CD4-positive, alpha-beta T cell (primary cell): ENCODE measurements at regions not wholly inside any gene's neighbourhood (a gene's known extent, or its start where the extent isn't known, plus 50 kb on each side); places are given as distances from the start of the nearest gene placed in this dataset.

Experiments used
- ATAC-seq: fragments of 200-7000 bp; cut with Tn5 transposase; one replicate; pipeline ENCODE4 v1.10.0; 2022; ENCODE audit warnings: mild to moderate bottlenecking; ENCODE audit not compliant: poor library complexity
- CTCF ChIA-PET: fragments of 350-600 bp; sonication (Branson Sonifier 250); formaldehyde crosslinking; loops from one replicate; lab custom pipeline; 2021; ENCODE audit warnings: antibody characterized with exemption, inconsistent platforms; lab: Charles Lee
- POLR2A ChIA-PET: fragments of 350-600 bp; sonication (Branson Sonifier 250); formaldehyde crosslinking; loops from one replicate; lab custom pipeline; 2021; ENCODE audit warnings: antibody characterized with exemption, inconsistent platforms; lab: Charles Lee
- DNase-seq, 14 experiments: peaks; one replicate each; pipeline ENCODE4 v3.0.0-alpha.2; 2013 to 2020; ENCODE audit warnings: mixed read lengths in 2 of 14
- H3K27ac ChIP-seq, 2 donors: one replicate each; pipeline versions ENCODE4 v1.5.1 to v1.7.0; 2013; ENCODE audit warnings: low read length in 2 of 2, low read depth in 1 of 2, mild to moderate bottlenecking in 1 of 2
- H3K27me3 ChIP-seq, 2 experiments: 1 replicate in 1 of 2; 2 replicates in 1 of 2; pipeline versions ENCODE4 v1.6.1 to v1.7.0; 2013; ENCODE audit warnings: low read length in 2 of 2, control low read depth in 1 of 2, mild to moderate bottlenecking in 1 of 2, moderate library complexity in 1 of 2; ENCODE audit not compliant: insufficient read depth in 2 of 2, control insufficient read depth in 1 of 2
- H3K36me3 ChIP-seq: one replicate; pipeline ENCODE4 v1.6.1; 2013; ENCODE audit warnings: low read length, control low read depth; ENCODE audit not compliant: insufficient read depth
- H3K4me1 ChIP-seq: one replicate; pipeline ENCODE4 v1.6.1; 2013; ENCODE audit warnings: low read length, control low read depth; ENCODE audit not compliant: insufficient read depth
- H3K4me3 ChIP-seq: one replicate; pipeline ENCODE4 v1.5.1; 2013; ENCODE audit warnings: mild to moderate bottlenecking, low read length, moderate library complexity
- H3K9me3 ChIP-seq, 2 experiments: 1 replicate in 1 of 2; 2 replicates in 1 of 2; pipeline versions ENCODE4 v1.6.1 to v1.7.0; 2013; ENCODE audit warnings: low read length in 2 of 2, mild to moderate bottlenecking in 2 of 2, control low read depth in 1 of 2, moderate library complexity in 1 of 2; ENCODE audit not compliant: control insufficient read depth in 1 of 2, insufficient read depth in 1 of 2
- H3K27ac Mint-ChIP-seq: one replicate; pipeline ENCODE4 v1.8.0; 2020; ENCODE audit warnings: mixed read lengths
- H3K27me3 Mint-ChIP-seq: one replicate; pipeline ENCODE4 v1.8.0; 2021; ENCODE audit warnings: mixed read lengths
- H3K36me3 Mint-ChIP-seq: one replicate; pipeline ENCODE4 v1.8.0; 2021; ENCODE audit warnings: low read depth, mixed read lengths
- H3K4me1 Mint-ChIP-seq: one replicate; pipeline ENCODE4 v1.8.0; 2021; ENCODE audit warnings: low read depth, mixed read lengths
- H3K4me3 Mint-ChIP-seq: one replicate; pipeline ENCODE4 v1.8.0; 2020; ENCODE audit warnings: mild to moderate bottlenecking, mixed read lengths
- H3K9me3 Mint-ChIP-seq: one replicate; pipeline ENCODE4 v1.8.0; 2020; ENCODE audit warnings: mixed read lengths
- CTCF ChIP-seq: fragments of 200-600 bp; IDR thresholded peaks from one replicate; pipeline ENCODE4 v1.8.0; 2022; ENCODE audit warnings: antibody characterized with exemption, mild to moderate bottlenecking
- intact Hi-C, 2 experiments: fragments of 100-400 bp; cut with DNase I in 1 of 2; cut with micrococcal nuclease in 1 of 2; formaldehyde crosslinking; loops; one replicate each; pipeline versions ENCODE4 v1.15.1 to v1.9.0; 2023 to 2025; cut with DNase I, micrococcal nuclease

- Histone ChIP-seq H3K9me3 (peaks cover 0 to 16% of the 10 kb centered on the region in 2 experiments), H3K4me1 (no peaks in the 10 kb centered on the region), H3K27ac (no peak overlapping the region), H3K4me3 (no peak overlapping the region), H3K36me3 (no peaks in the 10 kb centered on the region), H3K27me3 (no peaks in the 10 kb centered on the region)
- ATAC-seq (no peak), DNase-seq (peak in 1 of 14 experiments; percentile 6)
- CTCF ChIA-PET, result no interaction called here
- Mint-ChIP-seq H3K27ac (no peak overlapping the region), H3K4me3 (no peak overlapping the region), H3K9me3 (peaks cover 6% of the 10 kb centered on the region), H3K27me3 (no peaks in the 10 kb centered on the region), H3K36me3 (no peaks in the 10 kb centered on the region), H3K4me1 (no peaks in the 10 kb centered on the region)
- intact Hi-C loops, result no loop called here
- POLR2A ChIA-PET, result no interaction called here
- no peak for TF ChIP-seq CTCF
These were observed 488.5 kb downstream of the CYLC2 start for GRCh38 chr9:103483471-103484096.

GRCh38 chr9:103485138-103485537, 490.0 kb downstream of the CYLC2 start:
- Mint-ChIP-seq H3K4me1 (no peaks in the 10 kb centered on the region), H3K4me3 (no peak overlapping the region), H3K9me3 (peaks cover 6% of the 10 kb centered on the region), H3K27ac (no peak overlapping the region), H3K36me3 (no peaks in the 10 kb centered on the region), H3K27me3 (no peaks in the 10 kb centered on the region)
- DNase-seq (no peak), ATAC-seq (no peak)
- H3K27me3 ChIP-seq, result no peaks in the 10 kb centered on the region
- peaks cover 0 to 16% of the 10 kb centered on the region in 2 experiments for H3K9me3 ChIP-seq
- POLR2A ChIA-PET, result no interaction called here
- no peak overlapping the region for H3K27ac ChIP-seq
- CTCF ChIA-PET, result no interaction called here
- intact Hi-C loops, result no loop called here
- TF ChIP-seq CTCF, result no peak
- H3K4me3 ChIP-seq, result no peak overlapping the region
- H3K4me1 ChIP-seq, result no peaks in the 10 kb centered on the region
- H3K36me3 ChIP-seq, result no peaks in the 10 kb centered on the region

- CTCF ChIA-PET, result no interaction called here
- Histone ChIP-seq H3K27ac (no peak overlapping the region), H3K36me3 (no peaks in the 10 kb centered on the region), H3K4me3 (no peak overlapping the region), H3K27me3 (no peaks in the 10 kb centered on the region), H3K4me1 (no peaks in the 10 kb centered on the region), H3K9me3 (peaks cover 0 to 16% of the 10 kb centered on the region in 2 experiments)
- Mint-ChIP-seq H3K27me3 (no peaks in the 10 kb centered on the region), H3K9me3 (no peaks in the 10 kb centered on the region), H3K27ac (no peak overlapping the region), H3K36me3 (no peaks in the 10 kb centered on the region), H3K4me3 (no peak overlapping the region), H3K4me1 (no peaks in the 10 kb centered on the region)
- POLR2A ChIA-PET, result no interaction called here
- TF ChIP-seq CTCF, result no peak
- ATAC-seq (no peak), DNase-seq (no peak)
- intact Hi-C loops, result no loop called here
These were observed 519.6 kb downstream of the CYLC2 start for GRCh38 chr9:103514767-103515166.
